PC-3 (cell line): ENCODE measurements at regions not wholly inside any gene's neighbourhood (a gene's known extent, or its start where the extent isn't known, plus 50 kb on each side); places are given as distances from the start of the nearest gene placed in this dataset.

Experiments used
- CTCF ChIP-seq: fragments of 300-600 bp; sonication (generic); conservative IDR thresholded peaks from 2 replicates; pipeline ENCODE4 v1.5.1; 2017; ENCODE audit warnings: antibody characterized with exemption, low read depth, mild to moderate bottlenecking, low read length
- EZH2 ChIP-seq: fragments of 300-600 bp; sonication (generic); IDR thresholded peaks from one replicate; pipeline ENCODE4 v1.6.1; 2017; ENCODE audit warnings: antibody characterized with exemption, mild to moderate bottlenecking, low read length; ENCODE audit not compliant: unreplicated experiment
- EZH2phosphoT487 ChIP-seq: fragments of 300-600 bp; sonication (generic); IDR thresholded peaks from 2 replicates; pipeline ENCODE4 v1.6.1; 2018; ENCODE audit warnings: mild to moderate bottlenecking, antibody characterized with exemption, low read length, borderline replicate concordance

GRCh38 chr14:34212172-34212929, 249.7 kb downstream of the SPTSSA start:
- TF ChIP-seq CTCF (no peak), EZH2 (no peak), EZH2phosphoT487 (no peak)
